Motor neuron (in vitro differentiated cells): ENCODE measurements at regions not wholly inside any gene's neighbourhood (a gene's known extent, or its start where the extent isn't known, plus 50 kb on each side); places are given as distances from the start of the nearest gene placed in this dataset.
"Not testable (repeated sequence)": the region's sequence is repeated elsewhere in the genome, so short reads cannot be mapped to it uniquely, and the experiment has no call there.

Source experiments
- ATAC-seq, 8 experiments: fragments of 200-7000 bp; cut with Tn5 transposase; replicated peaks in 6 of 8; 2 replicates each; pipeline ENCODE4 v1.8.0; 2021; ENCODE audit warnings: mild to moderate bottlenecking in 8 of 8, moderate library complexity in 8 of 8
- H3K27ac ChIP-seq, 2 donors: fragments of 250-450 bp; sonication (Bioruptor Pico); 2 replicates each; pipeline ENCODE4 v1.9.0; 2021; ENCODE audit warnings: antibody characterized with exemption in 2 of 2, mild to moderate bottlenecking in 2 of 2, moderate library complexity in 1 of 2
- H3K4me1 ChIP-seq, 2 donors: fragments of 250-450 bp; sonication (Bioruptor Pico); replicated peaks in 1 of 2; 2 replicates each; pipeline ENCODE4 v1.6.1; 2021; ENCODE audit warnings: antibody characterized with exemption in 2 of 2, mild to moderate bottlenecking in 2 of 2, moderate library complexity in 1 of 2
- H3K4me3 ChIP-seq, 5 donors: fragments of 250-450 bp; sonication (Bioruptor Pico); 2 replicates each; pipeline ENCODE4 v1.9.0; 2021; ENCODE audit warnings: antibody characterized with exemption in 5 of 5, mild to moderate bottlenecking in 5 of 5, moderate library complexity in 4 of 5
- WGBS, 10 experiments: fragments of 450-650 bp; shearing (Covaris generic); methylation state at CpG; one replicate each; pipeline ENCODE4 v1.0.0; 2022; 5-methylcytosine and 5-hydroxymethylcytosine counted together
- in situ Hi-C, 9 experiments: fragments of 400-800 bp; cut with MboI; loops; one replicate each; pipeline ENCODE4 v1.15.0; 2021; ENCODE audit warnings: low sequenced_read_pairs in 9 of 9, low pct_unique_long_range_greater_than_20kb in 2 of 9; ENCODE audit not compliant: unreplicated experiment in 9 of 9

GRCh38 chr2:8251291-8251690 is 430.6 kb upstream of the ID2 start:
- WGBS, 10 experiments = 22 to 100% (median 85%) methylated on average over 1 to 6 of the region's 6 CpGs; no CpG with 5 or more reads in 1 of the 10 experiments
- H3K4me1 ChIP-seq = peaks cover 7 to 8% of the 10 kb centered on the region in 2 donors
- no peak overlapping the region for H3K27ac ChIP-seq
- in situ Hi-C loops = no loop called here
- no peak for ATAC-seq
- H3K4me3 ChIP-seq = no peak overlapping the region

- in situ Hi-C loops = no loop called here
- peaks cover 7 to 8% of the 10 kb centered on the region in 2 donors for H3K4me1 ChIP-seq
- no peak overlapping the region for H3K27ac ChIP-seq
- H3K4me3 ChIP-seq = no peak overlapping the region
- no peak for ATAC-seq
- 71 to 100% (median 91%) methylated on average over 1 to 7 of the region's 7 CpGs; no CpG with 5 or more reads in 1 of the 10 experiments for WGBS, 10 experiments
Observed at GRCh38 chr2:8251856-8252255, 430.0 kb upstream of the ID2 start.

GRCh38 chr2:8252997-8253694 is 428.7 kb upstream of the ID2 start:
- Histone ChIP-seq H3K4me1 (peaks cover 7 to 13% of the 10 kb centered on the region in 2 donors), H3K4me3 (no peak overlapping the region), H3K27ac (no peak overlapping the region)
- in situ Hi-C loops = no loop called here
- 48 to 100% (median 77%) methylated on average over 1 to 4 of the region's 10 CpGs; no CpG with 5 or more reads in 2 of the 10 experiments for WGBS, 10 experiments
- peak in 5 of 8 experiments; percentile 41 to 65 (median 54) for ATAC-seq

- ATAC-seq = no peak
- Histone ChIP-seq H3K4me1 (peaks cover 7 to 13% of the 10 kb centered on the region in 2 donors), H3K27ac (no peak overlapping the region), H3K4me3 (no peak overlapping the region)
- in situ Hi-C loops = no loop called here
- WGBS, 10 experiments = 70 to 100% (median 81%) methylated on average over 1 to 2 of the region's 2 CpGs; no CpG with 5 or more reads in 7 of the 10 experiments
Observed at GRCh38 chr2:8253781-8254180, 428.1 kb upstream of the ID2 start.

GRCh38 chr2:8254214-8254613 is 427.6 kb upstream of the ID2 start:
- H3K4me3 ChIP-seq, ATAC-seq, in situ Hi-C loops, H3K27ac ChIP-seq: not testable (repeated sequence)
- peaks cover 10 to 13% of the 10 kb centered on the region in 2 donors for H3K4me1 ChIP-seq

- H3K4me3 ChIP-seq = no peak overlapping the region
- in situ Hi-C loops = no loop called here
- H3K4me1 ChIP-seq = peaks cover 12 to 13% of the 10 kb centered on the region in 2 donors
- WGBS, 10 experiments = 69 to 93% (median 82%) methylated on average over 1 to 7 of the region's 7 CpGs; no CpG with 5 or more reads in 2 of the 10 experiments
- ATAC-seq = no peak
- no peak overlapping the region for H3K27ac ChIP-seq
Observed at GRCh38 chr2:8254791-8255447, 426.9 kb upstream of the ID2 start.

GRCh38 chr2:8255448-8255800 is 426.4 kb upstream of the ID2 start:
- ATAC-seq = peak in 2 of 8 experiments; percentile 48 to 54
- Histone ChIP-seq H3K27ac (no peak overlapping the region), H3K4me3 (no peak overlapping the region), H3K4me1 (peaks cover 12 to 13% of the 10 kb centered on the region in 2 donors)
- 25 to 100% (median 100%) methylated on average over 1 of the region's 1 CpG; no CpG with 5 or more reads in 7 of the 10 experiments for WGBS, 10 experiments
- in situ Hi-C loops = no loop called here

GRCh38 chr2:8256905-8257304 is 425.0 kb upstream of the ID2 start:
- in situ Hi-C loops = no loop called here
- ATAC-seq = no peak
- WGBS, 10 experiments = 68 to 97% (median 80%) methylated on average over 2 to 6 of the region's 6 CpGs; no CpG with 5 or more reads in 1 of the 10 experiments
- Histone ChIP-seq H3K4me1 (peaks cover 12 to 15% of the 10 kb centered on the region in 2 donors), H3K27ac (no peak overlapping the region), H3K4me3 (no peak overlapping the region)

- Histone ChIP-seq H3K4me1 (peaks cover 12 to 18% of the 10 kb centered on the region in 2 donors), H3K27ac (no peak overlapping the region), H3K4me3 (no peak overlapping the region)
- WGBS, 10 experiments = 20 to 70% (median 35%) methylated on average over 1 to 4 of the region's 4 CpGs; no CpG with 5 or more reads in 4 of the 10 experiments
- in situ Hi-C loops = no loop called here
- ATAC-seq = no peak
Observed at GRCh38 chr2:8257502-8257901, 424.4 kb upstream of the ID2 start.

GRCh38 chr2:8258406-8258805 is 423.4 kb upstream of the ID2 start:
- H3K4me3 ChIP-seq = no peak overlapping the region
- H3K4me1 ChIP-seq = peaks cover 11 to 12% of the 10 kb centered on the region in 2 donors
- WGBS, 10 experiments = 81 to 100% (median 96%) methylated on average over 1 to 4 of the region's 4 CpGs; no CpG with 5 or more reads in 5 of the 10 experiments
- no peak overlapping the region for H3K27ac ChIP-seq
- no peak for ATAC-seq
- in situ Hi-C loops = no loop called here

- Histone ChIP-seq H3K27ac (no peak overlapping the region), H3K4me1 (peaks cover 7 to 16% of the 10 kb centered on the region in 2 donors)
Observed at GRCh38 chr2:8259106-8259840, 422.6 kb upstream of the ID2 start.

GRCh38 chr2:8259841-8260178 is 422.0 kb upstream of the ID2 start:
- WGBS, 10 experiments = 29 to 100% (median 96%) methylated on average over 1 to 5 of the region's 5 CpGs; no CpG with 5 or more reads in 1 of the 10 experiments
- ATAC-seq = no peak
- in situ Hi-C loops = no loop called here
- Histone ChIP-seq H3K4me1 (peaks cover 5 to 16% of the 10 kb centered on the region in 2 donors), H3K27ac (no peak overlapping the region), H3K4me3 (no peak overlapping the region)

More at GRCh38 chr2:8259106-8259840, 422.6 kb upstream of the ID2 start:
- no peak overlapping the region for H3K4me3 ChIP-seq
- in situ Hi-C loops = no loop called here
- WGBS, 10 experiments = 22 to 84% (median 67%) methylated on average over 1 to 4 of the region's 4 CpGs; no CpG with 5 or more reads in 1 of the 10 experiments
- ATAC-seq = no peak

- in situ Hi-C loops = no loop called here
Observed at GRCh38 chr2:8260213-8260612, 421.6 kb upstream of the ID2 start.

More at GRCh38 chr2:8260213-8260612, 421.6 kb upstream of the ID2 start:
- no peak for ATAC-seq
- Histone ChIP-seq H3K27ac (no peak overlapping the region), H3K4me1 (peaks cover 5 to 16% of the 10 kb centered on the region in 2 donors), H3K4me3 (no peak overlapping the region)
- 78 to 100% (median 87%) methylated on average over 1 to 11 of the region's 11 CpGs; no CpG with 5 or more reads in 3 of the 10 experiments for WGBS, 10 experiments
